ENCODE measurements at regions not wholly inside any gene's neighbourhood (a gene's known extent, or its start where the extent isn't known, plus 50 kb on each side); places are given as distances from the start of the nearest gene placed in this dataset.
"Not testable (repeated sequence)": the region's sequence is repeated elsewhere in the genome, so short reads cannot be mapped to it uniquely, and the experiment has no call there.

- no peaks in the 10 kb centered on the region for H3K36me3 Mint-ChIP-seq (ENCODE audit: insufficient read depth, unreplicated experiment)
- intact Hi-C loops (cut with micrococcal nuclease): loop anchor here (2.0 kb wide), 1 partner anchor 496 kb away; no protein-coding TSS in a partner anchor
- no peaks in the 10 kb centered on the region for H3K4me1 Mint-ChIP-seq (ENCODE audit: insufficient read depth, unreplicated experiment)
- peak; percentile 31 for TF ChIP-seq CTCF (IDR thresholded peaks at IDR 0.05; ENCODE audit: unreplicated experiment)
- no peaks in the 10 kb centered on the region for H3K27me3 Mint-ChIP-seq (ENCODE audit: insufficient read depth, unreplicated experiment)
- H3K27ac Mint-ChIP-seq (ENCODE audit: low read depth, unreplicated experiment): no peak overlapping the region
- BruUV-seq (replicated peaks): no TSS peak
- ChIA-PET CTCF (interaction anchor here (0.5 to 3.8 kb wide), 34 partner anchors 8 to 957 kb away, joined by 3 to 42 read pairs (median 4); no protein-coding TSS in a partner anchor), POLR2A (interaction anchor here (1.0 kb wide), 2 partner anchors 9 to 14 kb away, joined by 3 to 4 read pairs; no protein-coding TSS in a partner anchor)
- DNase-seq (ENCODE audit: unreplicated experiment): peak; percentile 50
- H3K4me3 Mint-ChIP-seq (ENCODE audit: unreplicated experiment): no peak overlapping the region
- H3K9me3 Mint-ChIP-seq (ENCODE audit: unreplicated experiment): no peaks in the 10 kb centered on the region
Observed at GRCh38 chr12:85424581-85425348, 144.7 kb downstream of the ALX1 start.

- DNase-seq (ENCODE audit: unreplicated experiment): no peak
- no peaks in the 10 kb centered on the region for H3K27me3 Mint-ChIP-seq (ENCODE audit: insufficient read depth, unreplicated experiment)
- H3K36me3 Mint-ChIP-seq (ENCODE audit: insufficient read depth, unreplicated experiment): no peaks in the 10 kb centered on the region
- H3K4me3 Mint-ChIP-seq (ENCODE audit: unreplicated experiment): no peak overlapping the region
- POLR2A ChIA-PET: interaction anchor here (1.0 kb wide), 2 partner anchors 10 to 15 kb away, joined by 3 to 4 read pairs; no protein-coding TSS in a partner anchor
- H3K9me3 Mint-ChIP-seq (ENCODE audit: unreplicated experiment): no peaks in the 10 kb centered on the region
- CTCF ChIA-PET: interaction anchor here (0.6 to 3.8 kb wide), 24 partner anchors 9 to 957 kb away, joined by 3 to 42 read pairs (median 6); no protein-coding TSS in a partner anchor
- intact Hi-C loops (cut with micrococcal nuclease): loop anchor here (2.0 kb wide), 1 partner anchor 496 kb away; no protein-coding TSS in a partner anchor
- H3K4me1 Mint-ChIP-seq (ENCODE audit: insufficient read depth, unreplicated experiment): no peaks in the 10 kb centered on the region
- BruUV-seq (replicated peaks): no TSS peak
- no peak overlapping the region for H3K27ac Mint-ChIP-seq (ENCODE audit: low read depth, unreplicated experiment)
- TF ChIP-seq CTCF (IDR thresholded peaks at IDR 0.05; ENCODE audit: unreplicated experiment): no peak
Observed at GRCh38 chr12:85425349-85425612, 145.3 kb downstream of the ALX1 start.

- ChIA-PET CTCF (interaction anchor here (0.8 to 3.8 kb wide), 13 partner anchors 9 to 441 kb away, joined by 4 to 42 read pairs (median 6); no protein-coding TSS in a partner anchor), POLR2A (interaction anchor here (1.0 kb wide), 2 partner anchors 11 to 16 kb away, joined by 3 to 4 read pairs; no protein-coding TSS in a partner anchor)
- no TSS peak for BruUV-seq (replicated peaks)
- Mint-ChIP-seq H3K27ac (ENCODE audit: low read depth, unreplicated experiment) (no peak overlapping the region), H3K27me3 (ENCODE audit: insufficient read depth, unreplicated experiment) (no peaks in the 10 kb centered on the region), H3K4me3 (ENCODE audit: unreplicated experiment) (no peak overlapping the region), H3K36me3 (ENCODE audit: insufficient read depth, unreplicated experiment) (no peaks in the 10 kb centered on the region), H3K9me3 (ENCODE audit: unreplicated experiment) (no peaks in the 10 kb centered on the region), H3K4me1 (ENCODE audit: insufficient read depth, unreplicated experiment) (no peaks in the 10 kb centered on the region)
- intact Hi-C loops (cut with micrococcal nuclease): loop anchor here (2.0 kb wide), 1 partner anchor 495 kb away; no protein-coding TSS in a partner anchor
- no peak for DNase-seq (ENCODE audit: unreplicated experiment)
- no peak for TF ChIP-seq CTCF (IDR thresholded peaks at IDR 0.05; ENCODE audit: unreplicated experiment)
Observed at GRCh38 chr12:85425926-85426325, 145.9 kb downstream of the ALX1 start.

DNA sequence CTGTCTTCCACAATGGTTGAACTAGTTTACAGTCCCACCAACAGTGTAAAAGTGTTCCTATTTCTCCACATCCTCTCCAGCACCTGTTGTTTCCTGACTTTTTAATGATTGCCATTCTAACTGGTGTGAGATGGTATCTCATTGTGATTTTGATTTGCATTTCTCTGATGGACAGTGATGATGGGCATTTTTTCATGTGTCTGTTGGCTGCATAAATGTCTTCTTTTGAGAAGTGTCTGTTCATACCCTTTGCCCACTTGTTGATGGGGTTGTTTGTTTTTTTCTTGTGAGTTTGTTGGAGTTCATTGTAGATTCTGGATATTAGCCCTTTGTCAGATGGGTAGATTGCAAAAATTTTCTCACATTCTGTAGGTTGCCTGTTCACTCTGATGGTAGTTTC lies 153.1 kb downstream of the ALX1 start:
- H3K27ac Mint-ChIP-seq (ENCODE audit: low read depth, unreplicated experiment); CTCF ChIA-PET; H3K4me1 Mint-ChIP-seq (ENCODE audit: insufficient read depth, unreplicated experiment); BruUV-seq (replicated peaks); intact Hi-C loops (cut with micrococcal nuclease); DNase-seq (ENCODE audit: unreplicated experiment); H3K36me3 Mint-ChIP-seq (ENCODE audit: insufficient read depth, unreplicated experiment); H3K4me3 Mint-ChIP-seq (ENCODE audit: unreplicated experiment); H3K27me3 Mint-ChIP-seq (ENCODE audit: insufficient read depth, unreplicated experiment); H3K9me3 Mint-ChIP-seq (ENCODE audit: unreplicated experiment); POLR2A ChIA-PET: not testable (repeated sequence)

Measured in MCF 10A (cell line).